Activated CD8-positive, alpha-beta memory T cell treated with anti-CD3 and anti-CD28 coated beads for 36 hours (primary cell): ENCODE measurements at regions not wholly inside any gene's neighbourhood (a gene's known extent, or its start where the extent isn't known, plus 50 kb on each side); places are given as distances from the start of the nearest gene placed in this dataset.

Experiments
- CTCF ChIA-PET: fragments of 350-600 bp; sonication (Branson Sonifier 250); formaldehyde crosslinking; loops from one replicate; lab custom pipeline; 2021; ENCODE audit warnings: antibody characterized with exemption; lab: Charles Lee
- POLR2A ChIA-PET: fragments of 350-600 bp; sonication (Branson Sonifier 250); formaldehyde crosslinking; loops from one replicate; lab custom pipeline; 2021; ENCODE audit warnings: antibody characterized with exemption; lab: Charles Lee

DNA sequence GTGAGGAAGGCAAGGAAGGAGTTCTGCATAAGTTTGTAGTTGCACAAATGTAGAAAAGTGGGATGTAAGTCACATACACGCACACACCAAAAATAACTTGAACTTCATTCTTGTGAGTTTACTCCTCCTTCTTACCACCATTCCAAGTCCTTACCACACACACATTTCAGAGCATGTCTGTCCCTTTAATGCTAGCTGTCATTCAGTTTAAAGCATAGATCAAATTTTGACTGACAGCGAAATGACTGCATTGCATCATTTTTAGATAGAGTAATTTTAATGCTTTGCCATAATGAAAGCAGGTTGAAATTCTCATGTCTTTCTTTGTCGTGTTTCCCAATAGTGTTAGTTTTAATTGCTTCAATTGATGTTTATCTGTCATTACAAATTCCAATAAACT is 629.6 kb upstream of the HTR2C start:
- ChIA-PET POLR2A (no interaction called here), CTCF (no interaction called here)

DNA sequence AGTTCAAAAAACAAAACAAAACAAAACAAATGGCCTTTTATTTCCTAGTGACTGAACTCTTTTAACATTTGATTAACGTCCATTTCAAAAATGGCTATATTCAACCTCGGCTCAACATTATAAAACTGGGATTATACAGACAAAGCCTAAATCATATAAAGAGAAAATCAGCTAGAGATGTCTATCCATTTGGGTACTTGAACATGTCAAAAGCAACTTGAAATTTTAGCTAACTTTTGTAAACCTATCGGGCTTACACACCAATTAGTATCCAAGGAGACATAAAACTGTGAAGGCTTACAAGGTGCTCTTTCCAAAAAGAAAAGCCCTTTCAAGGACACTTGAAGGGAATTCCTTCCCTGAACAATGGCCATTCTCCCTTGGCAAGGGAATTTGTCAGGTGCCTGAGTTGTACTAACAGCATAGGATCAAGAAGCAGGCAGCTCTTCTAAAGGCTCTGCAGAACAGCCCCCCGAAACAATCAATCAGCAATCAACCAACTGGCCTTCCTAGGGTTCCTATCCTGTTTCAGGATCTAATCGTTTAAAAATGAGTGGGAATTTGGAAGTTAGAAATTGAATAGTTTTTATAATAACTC is 633.7 kb upstream of the HTR2C start:
- ChIA-PET POLR2A (no interaction called here), CTCF (no interaction called here)

DNA sequence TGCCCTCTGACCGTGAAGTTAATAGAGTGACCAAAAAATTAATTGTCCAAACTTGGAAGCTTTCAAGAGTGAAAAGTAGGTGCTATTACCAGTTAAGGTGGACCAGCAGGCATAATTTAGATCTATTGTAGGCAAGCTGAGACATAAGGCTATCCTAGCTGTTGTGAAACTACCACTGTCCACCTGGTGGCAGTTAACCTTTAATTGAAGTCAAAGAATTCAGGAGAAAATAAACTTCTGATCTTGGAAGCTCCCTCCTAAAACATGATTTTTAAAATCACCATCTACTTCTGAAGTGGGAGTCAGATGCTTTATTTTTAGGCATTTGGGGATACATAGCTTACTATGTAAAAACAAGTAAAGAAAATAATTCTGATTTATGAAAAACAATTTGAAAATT is 636.3 kb upstream of the HTR2C start:
- CTCF ChIA-PET: no interaction called here
- POLR2A ChIA-PET: no interaction called here

DNA sequence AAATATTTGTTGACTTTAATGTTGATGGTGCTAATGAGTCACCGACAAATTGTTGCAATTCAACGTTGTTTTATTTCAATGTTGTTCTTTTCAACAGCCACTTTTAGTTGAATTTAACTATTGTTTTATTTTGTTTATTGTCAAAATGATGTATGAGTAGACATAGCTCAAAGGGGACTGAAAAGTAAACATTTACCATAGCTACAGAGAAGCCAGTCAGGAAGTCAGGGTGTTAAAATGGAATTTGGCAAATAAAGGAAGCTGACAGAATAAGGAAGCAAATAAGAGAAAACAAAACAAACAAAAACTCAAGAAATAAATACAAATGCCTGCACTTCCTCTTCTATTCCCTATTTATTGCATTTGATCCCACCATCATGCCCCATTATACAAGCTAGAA is 648.4 kb upstream of the HTR2C start:
- ChIA-PET CTCF (no interaction called here), POLR2A (no interaction called here)

DNA sequence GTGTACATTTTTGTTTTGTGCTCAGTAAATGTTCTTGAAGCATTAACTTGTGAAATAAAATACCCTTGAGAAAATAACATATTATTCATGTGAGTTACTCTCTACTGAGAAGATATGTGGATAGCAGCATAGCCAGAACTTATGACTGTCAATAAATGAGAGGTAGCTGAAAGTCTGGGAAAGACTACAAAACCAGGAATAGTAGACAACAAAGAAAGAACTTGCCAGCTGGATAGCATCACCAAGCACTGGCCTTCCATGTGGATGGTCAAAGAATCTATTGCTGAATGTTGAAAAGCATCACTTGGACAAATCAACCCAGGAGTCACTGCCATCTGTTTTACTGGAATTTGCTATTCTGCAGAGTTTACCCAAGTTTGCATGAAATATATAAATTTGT is 650.0 kb upstream of the HTR2C start:
- CTCF ChIA-PET: no interaction called here
- POLR2A ChIA-PET: no interaction called here

DNA sequence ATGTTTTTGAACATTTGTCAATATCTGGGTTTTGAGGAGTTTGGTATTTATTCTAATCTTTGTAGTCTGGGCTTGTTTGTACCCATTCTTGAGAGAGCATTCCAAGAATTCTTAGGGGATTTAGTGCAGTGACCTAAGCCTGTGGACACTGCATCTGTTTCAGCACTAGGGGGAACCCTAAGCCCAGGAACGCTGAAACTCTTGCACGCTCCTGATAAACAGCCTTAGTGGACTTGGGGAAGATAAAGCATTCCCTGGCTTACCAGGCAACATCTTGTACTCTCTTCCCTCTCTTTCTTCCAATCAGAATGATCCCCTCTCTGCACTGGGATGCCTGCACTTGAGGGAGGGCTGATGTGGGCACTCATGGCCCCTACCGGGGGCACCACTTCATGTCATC is 654.9 kb upstream of the HTR2C start:
- CTCF ChIA-PET: no interaction called here
- POLR2A ChIA-PET: no interaction called here

DNA sequence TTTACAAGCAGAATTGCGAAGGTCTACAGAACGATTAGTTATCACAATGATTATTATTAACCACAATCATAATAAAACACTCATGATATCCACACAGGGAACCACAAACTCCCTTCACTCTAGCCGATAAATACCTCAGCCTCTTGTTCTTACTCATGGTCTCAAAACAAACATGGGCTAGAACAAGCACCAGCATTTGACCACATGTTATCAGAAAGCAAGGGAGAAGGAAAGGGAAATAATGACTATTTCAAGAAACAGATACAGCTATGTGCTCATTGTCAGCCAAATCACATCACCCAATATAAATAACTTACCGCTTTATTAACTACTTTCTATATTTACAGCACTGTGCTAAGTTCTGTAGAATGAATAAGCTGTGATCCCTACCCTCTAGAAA is 663.2 kb upstream of the HTR2C start:
- POLR2A ChIA-PET: no interaction called here

DNA sequence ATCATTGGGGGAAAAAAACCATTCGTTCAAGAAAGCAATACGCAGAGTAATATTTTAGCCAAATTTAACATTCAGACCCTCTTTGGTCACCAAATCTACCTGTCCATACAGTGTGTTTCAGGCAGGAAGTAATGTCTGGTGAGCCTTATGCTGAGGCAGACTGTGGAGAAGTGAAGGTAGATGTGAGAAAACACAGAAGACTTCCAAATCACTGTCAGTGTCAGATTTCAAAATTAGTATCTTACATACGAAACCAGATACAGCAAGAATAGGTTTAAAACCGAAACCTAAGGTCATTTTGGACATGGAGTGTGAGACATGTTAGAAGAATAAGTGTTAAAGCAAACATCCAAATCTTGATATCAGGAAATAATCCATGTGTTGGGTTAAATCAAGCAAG is 664.5 kb upstream of the HTR2C start:
- ChIA-PET CTCF (no interaction called here), POLR2A (no interaction called here)

More for the DNA sequence above, 663.2 kb upstream of the HTR2C start:
- CTCF ChIA-PET: no interaction called here

DNA sequence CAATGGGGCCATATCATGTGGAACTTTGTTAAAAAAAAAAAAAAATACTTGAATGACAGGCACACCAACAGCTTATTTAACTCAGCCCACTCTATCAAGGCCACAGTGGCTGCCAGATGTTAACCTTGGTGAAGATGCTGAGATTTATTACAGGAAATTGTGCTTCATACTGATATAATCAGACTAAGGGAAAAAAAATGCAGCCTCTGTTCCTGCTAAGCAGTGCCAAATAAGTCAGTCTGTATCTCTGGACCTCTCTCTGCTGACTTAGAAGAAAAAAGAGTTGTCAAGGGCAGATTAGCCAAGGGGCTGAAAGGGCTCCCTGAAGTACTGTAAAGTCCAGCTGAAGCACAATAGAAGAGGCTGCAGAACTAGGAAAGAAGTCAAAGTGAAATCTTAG is 677.7 kb upstream of the HTR2C start:
- CTCF ChIA-PET: no interaction called here
- POLR2A ChIA-PET: no interaction called here

DNA sequence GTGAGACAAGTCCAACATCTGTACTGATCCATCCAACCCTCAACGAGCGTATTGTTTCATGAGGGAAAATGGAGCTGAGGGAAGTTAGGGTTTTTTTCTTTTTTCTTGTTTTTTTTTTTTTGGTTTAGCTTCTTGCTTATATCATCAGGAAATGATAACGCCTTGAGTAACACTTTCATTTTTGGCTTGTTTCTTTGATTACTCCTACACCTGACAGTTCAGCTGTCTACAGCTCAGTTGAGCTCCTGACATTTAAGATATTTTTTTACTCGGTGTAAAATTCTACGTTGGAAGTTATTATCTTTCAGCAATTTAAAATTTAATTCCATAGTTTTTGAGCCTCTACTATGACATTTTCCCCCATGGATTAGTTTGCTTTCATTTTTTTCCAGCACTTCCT is 691.0 kb upstream of the HTR2C start:
- ChIA-PET CTCF (no interaction called here), POLR2A (no interaction called here)

DNA sequence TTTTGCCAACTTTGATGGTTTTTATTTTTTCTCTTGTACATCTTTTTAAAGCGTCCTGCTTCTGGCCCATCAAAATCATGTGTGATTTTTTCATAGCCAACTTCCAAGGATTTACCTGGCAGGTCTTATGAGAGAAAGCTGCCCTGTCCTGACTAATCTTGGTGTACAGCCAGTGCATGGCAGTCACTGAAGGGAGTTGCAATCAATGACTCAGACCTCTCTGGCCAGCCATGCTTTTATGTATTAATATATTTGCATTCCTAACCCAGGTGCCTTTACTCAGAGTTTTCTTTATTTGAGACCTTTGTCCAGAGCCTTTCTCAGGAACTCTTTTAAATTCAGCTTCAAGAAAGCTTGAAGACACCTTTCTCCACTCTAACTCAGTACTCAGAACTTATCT is 691.5 kb upstream of the HTR2C start:
- CTCF ChIA-PET: no interaction called here
- POLR2A ChIA-PET: no interaction called here

DNA sequence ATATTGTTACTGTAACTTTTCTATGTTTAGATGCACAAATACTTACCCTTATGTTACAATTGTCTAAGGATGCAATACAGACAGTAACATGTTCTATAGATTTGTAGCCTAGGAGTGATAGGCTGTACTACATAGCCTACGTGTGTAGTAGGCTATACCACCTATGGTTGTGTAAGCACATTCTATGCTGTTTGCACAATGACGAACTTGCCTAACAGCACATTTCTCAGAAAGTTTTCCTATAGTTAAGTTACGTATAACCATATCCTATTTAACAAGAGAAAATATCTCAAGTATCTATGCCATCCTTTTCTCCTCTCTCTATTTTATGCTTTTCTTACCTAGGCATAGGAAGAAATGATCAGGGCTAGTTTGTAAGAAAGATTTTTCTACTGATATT is 710.8 kb upstream of the HTR2C start:
- ChIA-PET CTCF (no interaction called here), POLR2A (no interaction called here)

DNA sequence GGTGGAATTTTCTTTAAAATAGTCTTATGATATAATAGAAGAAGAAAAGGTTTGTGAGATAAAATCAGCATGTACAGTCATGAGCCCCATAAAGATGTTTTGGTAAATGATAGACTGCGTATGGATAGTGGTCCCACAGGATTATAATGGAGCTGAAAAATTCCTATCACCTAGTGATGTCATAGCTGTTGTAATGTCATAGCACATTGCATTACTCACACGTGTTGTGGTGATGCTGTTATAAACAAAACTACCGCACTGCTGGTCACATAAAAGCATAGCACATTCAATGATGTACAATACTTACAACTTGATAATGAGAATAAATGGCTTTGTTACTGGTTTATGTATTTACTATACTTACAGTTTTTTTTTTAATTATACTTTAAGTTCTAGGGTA is 715.2 kb upstream of the HTR2C start:
- ChIA-PET CTCF (no interaction called here), POLR2A (no interaction called here)

DNA sequence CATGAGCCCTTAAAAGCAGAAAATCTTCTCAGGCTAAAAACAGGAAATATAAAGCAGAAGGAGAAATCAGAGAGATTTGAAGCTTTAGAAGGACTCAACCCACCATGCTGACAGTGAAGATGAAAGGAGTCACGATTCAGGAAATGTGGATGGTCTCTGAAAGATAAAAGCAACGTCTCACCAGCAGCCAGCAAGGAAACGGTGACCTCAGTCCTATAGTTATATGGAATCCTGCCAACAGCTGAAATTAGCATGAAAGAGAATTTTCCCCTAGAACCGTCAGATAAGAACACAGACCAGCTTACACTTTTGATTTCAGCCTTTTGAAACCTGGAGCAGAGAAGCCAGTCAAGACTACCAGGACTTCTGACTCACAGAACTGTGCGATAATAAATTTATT is 715.7 kb upstream of the HTR2C start:
- POLR2A ChIA-PET: no interaction called here
- CTCF ChIA-PET: no interaction called here

DNA sequence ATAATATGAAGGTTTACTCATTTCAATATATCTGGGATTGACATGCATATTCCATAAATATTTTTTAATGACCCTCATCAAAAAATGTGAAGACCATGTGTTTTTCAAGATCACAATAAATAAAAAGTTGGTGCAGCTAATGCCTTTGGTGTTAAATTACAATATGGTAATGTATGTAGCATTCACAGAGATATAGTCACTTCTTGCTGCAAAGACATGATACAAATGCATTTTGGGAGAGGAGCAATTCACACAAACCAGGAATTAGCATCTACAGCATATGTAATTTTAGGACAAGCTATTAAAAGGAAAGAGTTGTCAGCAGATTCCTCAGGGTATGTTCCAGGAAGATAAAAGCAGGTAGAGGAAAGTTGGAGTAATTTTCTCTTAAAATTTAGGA is 734.5 kb upstream of the HTR2C start:
- POLR2A ChIA-PET: no interaction called here
- CTCF ChIA-PET: no interaction called here

DNA sequence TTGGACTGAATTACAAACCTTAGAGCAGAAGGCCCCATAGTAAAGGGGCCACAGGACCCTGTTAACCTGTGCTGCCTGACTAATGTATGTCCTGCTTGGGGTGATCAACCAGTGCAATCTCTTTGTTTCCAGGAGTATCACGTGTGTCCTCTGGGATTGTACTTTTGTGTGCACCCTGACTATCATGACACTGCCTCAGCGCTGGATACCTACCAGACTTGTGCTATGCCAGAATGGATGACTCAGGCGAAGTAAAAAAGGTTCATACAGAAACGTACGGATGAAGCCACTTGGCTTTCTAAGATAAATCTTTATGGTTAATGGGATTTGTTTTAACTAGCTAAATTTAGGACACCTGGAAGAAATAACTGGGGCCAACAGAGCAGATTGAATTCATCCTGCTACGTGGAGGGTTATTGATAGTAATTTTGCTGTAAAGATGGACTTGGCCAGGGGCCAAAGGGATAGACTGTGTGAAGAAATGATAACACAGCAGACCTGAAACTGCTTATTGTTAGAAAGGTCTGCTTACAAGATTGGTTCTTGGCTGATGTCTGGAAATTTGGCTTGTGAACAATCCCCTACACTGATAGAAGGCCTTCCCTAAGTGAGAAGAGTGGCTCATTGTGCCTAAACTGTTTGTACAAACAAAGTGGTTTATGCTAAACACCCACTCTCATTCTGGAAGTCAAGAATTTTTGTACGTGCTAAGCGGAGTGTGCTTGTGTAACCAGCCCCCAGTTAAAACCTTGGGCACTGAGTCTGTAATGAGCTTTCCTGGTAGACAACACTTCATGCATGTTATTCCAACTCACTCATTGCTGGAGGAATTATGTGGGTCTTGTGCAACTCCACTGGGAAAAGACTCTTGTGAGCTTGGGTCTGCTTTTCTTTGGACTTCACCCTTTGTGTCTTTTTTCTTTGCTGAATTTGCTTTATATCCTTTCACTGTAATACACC is 750.5 kb upstream of the HTR2C start:
- ChIA-PET POLR2A (no interaction called here), CTCF (no interaction called here)

DNA sequence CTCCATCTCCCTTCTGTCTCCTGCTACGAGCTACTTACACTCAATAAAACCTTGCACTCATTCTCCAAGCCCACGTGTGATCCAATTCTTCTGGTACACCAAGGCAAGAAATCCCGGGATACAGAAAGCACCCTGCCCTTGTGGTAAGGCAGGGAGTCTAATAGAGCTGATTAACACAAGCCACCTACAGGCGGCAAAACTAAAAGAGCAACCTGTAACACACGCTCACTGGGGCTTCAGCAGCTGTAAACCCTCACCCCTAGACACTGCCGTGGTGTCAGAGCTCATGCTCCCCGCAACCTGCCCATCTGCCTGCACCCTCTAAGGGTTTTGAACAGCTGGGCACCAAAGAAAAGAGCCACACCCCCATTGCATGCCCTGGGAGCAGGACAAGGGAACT is 755.4 kb upstream of the HTR2C start:
- CTCF ChIA-PET: no interaction called here
- POLR2A ChIA-PET: no interaction called here

DNA sequence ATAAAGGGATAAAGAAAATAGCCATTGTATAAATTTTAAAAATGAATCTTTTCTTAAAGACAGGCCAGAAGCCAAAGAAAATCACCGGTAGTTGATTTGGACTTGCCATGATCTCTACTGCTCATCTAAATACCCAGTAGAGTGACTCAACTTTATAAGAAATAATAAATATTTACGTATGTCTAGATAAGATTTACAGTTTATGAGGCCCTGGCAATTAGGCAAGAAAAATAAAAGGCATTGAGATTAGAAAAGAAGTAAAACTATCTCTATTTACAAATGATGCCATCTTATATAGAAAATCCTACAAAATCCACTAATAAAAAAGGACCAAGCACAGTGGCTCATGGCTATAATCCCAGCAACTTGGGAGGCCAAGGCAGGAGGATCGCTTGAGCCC is 765.5 kb upstream of the HTR2C start:
- CTCF ChIA-PET: no interaction called here
- POLR2A ChIA-PET: no interaction called here

DNA sequence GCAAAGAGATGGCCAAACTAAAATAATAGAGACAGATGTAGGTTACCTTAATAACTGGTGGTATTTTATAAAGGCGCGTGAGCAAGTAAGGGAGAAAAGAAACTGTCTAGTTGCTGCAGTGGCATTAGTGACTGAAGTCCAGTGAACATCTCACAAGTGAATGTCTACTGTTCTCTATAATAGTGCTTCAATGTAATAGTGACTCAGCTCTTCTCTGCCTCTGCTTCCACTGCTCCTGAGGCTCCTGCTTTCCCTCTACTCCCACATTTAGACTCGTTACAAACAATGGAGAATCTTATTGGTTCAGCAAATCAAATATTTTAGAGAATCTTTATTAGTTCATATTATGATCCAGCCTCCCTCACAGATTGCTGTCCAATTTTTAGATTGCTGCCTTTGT is 779.1 kb upstream of the HTR2C start:
- ChIA-PET CTCF (no interaction called here), POLR2A (no interaction called here)

DNA sequence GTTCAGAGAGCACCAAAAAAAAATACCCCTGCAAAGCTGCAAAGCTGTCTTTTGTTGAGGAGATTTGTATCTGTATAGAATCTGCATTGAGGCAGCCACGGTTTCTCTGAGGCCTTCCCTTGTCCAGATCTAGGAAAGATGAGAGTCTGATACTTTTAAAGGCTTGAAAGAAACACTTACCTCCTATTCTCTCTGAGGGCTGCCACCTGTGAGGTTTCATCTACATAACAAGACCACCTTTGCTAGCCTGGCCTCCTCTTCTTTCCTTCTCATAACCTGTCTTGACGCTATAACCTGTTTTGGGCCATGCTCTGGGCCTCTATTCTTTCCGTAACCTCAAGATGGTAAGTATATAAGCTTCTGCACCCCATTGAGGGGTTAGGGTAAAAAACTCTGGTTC is 779.6 kb upstream of the HTR2C start:
- ChIA-PET CTCF (no interaction called here), POLR2A (no interaction called here)

DNA sequence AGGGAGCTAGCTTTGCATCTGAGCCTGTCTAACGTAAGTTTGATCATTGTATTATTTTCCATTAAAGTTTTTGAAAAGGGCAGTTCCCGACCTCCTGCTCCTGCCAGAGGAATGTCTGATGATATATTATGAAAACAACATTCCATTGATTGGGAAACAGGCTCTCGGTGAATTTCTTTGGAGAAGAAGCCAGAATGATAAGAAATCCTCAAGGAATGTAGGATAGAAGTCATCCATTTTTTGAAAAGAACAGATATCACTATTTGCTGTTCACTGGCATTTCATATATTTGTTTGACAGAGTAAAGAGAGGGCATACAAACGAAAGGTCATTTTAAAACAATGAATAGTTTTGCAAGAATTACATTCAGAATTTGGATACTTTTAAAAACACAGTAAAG is 781.0 kb upstream of the HTR2C start:
- POLR2A ChIA-PET: no interaction called here
- CTCF ChIA-PET: no interaction called here
